Gastrocnemius medialis (tissue), 4 donors: ENCODE measurements at regions not wholly inside any gene's neighbourhood (a gene's known extent, or its start where the extent isn't known, plus 50 kb on each side); places are given as distances from the start of the nearest gene placed in this dataset.

Source experiments
- ATAC-seq, 2 donors: fragments of 150-250 bp; one replicate each; pipeline ENCODE4 v1.9.1; 2016
- DNase-seq, 2 donors: peaks; one replicate each; pipeline ENCODE4 v3.0.0-alpha.2; 2019
- H3K27ac ChIP-seq, 4 donors: fragments of 200-600 bp; sonication (generic); 1 replicate in 1 of 4; 2 replicates in 3 of 4; pipeline ENCODE4 v1.5.1; 2016 to 2018; ENCODE audit warnings: mild to moderate bottlenecking in 2 of 4, moderate library complexity in 1 of 4
- H3K27me3 ChIP-seq, 3 donors: fragments of 200-600 bp; sonication (generic) in 2 of 3; 1 replicate in 1 of 3; 2 replicates in 2 of 3; pipeline versions ENCODE4 v1.5.1 to v1.6.0; 2016 to 2019; ENCODE audit warnings: mild to moderate bottlenecking in 1 of 3, moderate library complexity in 1 of 3
- H3K36me3 ChIP-seq, 2 donors: fragments of 200-600 bp; sonication (generic) in 1 of 2; one replicate each; pipeline ENCODE4 v1.5.1; 2017 to 2018
- H3K4me1 ChIP-seq, 2 donors: fragments of 200-600 bp; sonication (generic) in 1 of 2; one replicate each; pipeline ENCODE4 v1.5.1; 2016 to 2017; ENCODE audit warnings: mild to moderate bottlenecking in 2 of 2
- H3K4me3 ChIP-seq, 4 donors: fragments of 200-600 bp; sonication (generic) in 3 of 4; 1 replicate in 1 of 4; 2 replicates in 3 of 4; pipeline ENCODE4 v1.5.1; 2016 to 2019; ENCODE audit warnings: mild to moderate bottlenecking in 2 of 4
- H3K9me3 ChIP-seq, 3 donors: fragments of 200-600 bp; sonication (generic) in 2 of 3; 1 replicate in 1 of 3; 2 replicates in 2 of 3; pipeline ENCODE4 v1.5.1; 2016 to 2019
- POLR2A ChIP-seq, 2 donors: fragments of 450-650 bp; IDR thresholded peaks; one replicate each; pipeline ENCODE4 v1.6.1; 2017; ENCODE audit warnings: antibody characterized with exemption in 2 of 2, mild to moderate bottlenecking in 2 of 2, moderate library complexity in 2 of 2
- in situ Hi-C, 4 donors: fragments of 200-750 bp; cut with MboI; loops; one replicate each; pipeline versions ENCODE4 v1.15.0 to v1.8.0; 2017; ENCODE audit warnings: low sequenced_read_pairs in 4 of 4
- intact Hi-C: fragments of 100-400 bp; cut with DNase I; formaldehyde crosslinking; loops from one replicate; pipeline ENCODE4 v1.15.1; 2023; ENCODE audit warnings: low total_unique reads
- TF ChIP-seq, protein P1 (sequence below), 5 experiments: fragments of 450-650 bp in 3 of 5; fragments of 200-600 bp in 2 of 5; sonication (generic) in 2 of 5; IDR thresholded peaks in 4 of 5; conservative IDR thresholded peaks in 1 of 5; 1 replicate in 4 of 5; 2 replicates in 1 of 5; pipeline ENCODE4 v1.5.1; 2016 to 2019; ENCODE audit warnings: antibody characterized with exemption in 5 of 5, mild to moderate bottlenecking in 3 of 5, moderate library complexity in 3 of 5

DNA sequence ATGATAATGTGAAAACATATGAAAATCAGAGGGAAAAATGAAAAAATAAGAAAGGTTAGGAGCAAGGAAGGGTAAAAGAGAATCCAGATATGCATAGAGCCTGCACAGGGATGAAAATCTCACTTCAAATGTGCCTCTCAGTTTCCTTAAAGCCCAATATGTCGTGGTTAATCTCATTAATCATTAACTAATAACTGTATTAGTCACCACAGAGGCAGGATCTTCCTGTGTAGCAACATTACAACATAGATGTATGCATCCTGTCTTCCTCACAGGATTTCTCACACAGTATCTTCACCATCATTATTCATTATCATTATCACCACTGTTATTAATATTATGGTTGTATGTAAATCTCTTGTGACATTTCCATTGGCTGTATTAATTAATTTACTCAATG lies 361.2 kb upstream of the SOX11 start:
- no peak for TF ChIP-seq POLR2A (IDR thresholded peaks at IDR 0.05)
- TF ChIP-seq, protein P1, sequence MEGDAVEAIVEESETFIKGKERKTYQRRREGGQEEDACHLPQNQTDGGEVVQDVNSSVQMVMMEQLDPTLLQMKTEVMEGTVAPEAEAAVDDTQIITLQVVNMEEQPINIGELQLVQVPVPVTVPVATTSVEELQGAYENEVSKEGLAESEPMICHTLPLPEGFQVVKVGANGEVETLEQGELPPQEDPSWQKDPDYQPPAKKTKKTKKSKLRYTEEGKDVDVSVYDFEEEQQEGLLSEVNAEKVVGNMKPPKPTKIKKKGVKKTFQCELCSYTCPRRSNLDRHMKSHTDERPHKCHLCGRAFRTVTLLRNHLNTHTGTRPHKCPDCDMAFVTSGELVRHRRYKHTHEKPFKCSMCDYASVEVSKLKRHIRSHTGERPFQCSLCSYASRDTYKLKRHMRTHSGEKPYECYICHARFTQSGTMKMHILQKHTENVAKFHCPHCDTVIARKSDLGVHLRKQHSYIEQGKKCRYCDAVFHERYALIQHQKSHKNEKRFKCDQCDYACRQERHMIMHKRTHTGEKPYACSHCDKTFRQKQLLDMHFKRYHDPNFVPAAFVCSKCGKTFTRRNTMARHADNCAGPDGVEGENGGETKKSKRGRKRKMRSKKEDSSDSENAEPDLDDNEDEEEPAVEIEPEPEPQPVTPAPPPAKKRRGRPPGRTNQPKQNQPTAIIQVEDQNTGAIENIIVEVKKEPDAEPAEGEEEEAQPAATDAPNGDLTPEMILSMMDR (IDR thresholded peaks at IDR 0.05 in 4 of 5, conservative IDR thresholded peaks at IDR 0.05 in 1 of 5): no peak
- in situ Hi-C loops: no loop called here
- H3K36me3 ChIP-seq: no peaks in the 10 kb centered on the region
- DNase-seq: no peak
- no peaks in the 10 kb centered on the region for H3K9me3 ChIP-seq
- no peak overlapping the region for H3K4me3 ChIP-seq
- ATAC-seq: no peak
- no peak overlapping the region for H3K27ac ChIP-seq
- intact Hi-C loops: no loop called here
- no peaks in the 10 kb centered on the region for H3K4me1 ChIP-seq
- no peaks in the 10 kb centered on the region for H3K27me3 ChIP-seq

DNA sequence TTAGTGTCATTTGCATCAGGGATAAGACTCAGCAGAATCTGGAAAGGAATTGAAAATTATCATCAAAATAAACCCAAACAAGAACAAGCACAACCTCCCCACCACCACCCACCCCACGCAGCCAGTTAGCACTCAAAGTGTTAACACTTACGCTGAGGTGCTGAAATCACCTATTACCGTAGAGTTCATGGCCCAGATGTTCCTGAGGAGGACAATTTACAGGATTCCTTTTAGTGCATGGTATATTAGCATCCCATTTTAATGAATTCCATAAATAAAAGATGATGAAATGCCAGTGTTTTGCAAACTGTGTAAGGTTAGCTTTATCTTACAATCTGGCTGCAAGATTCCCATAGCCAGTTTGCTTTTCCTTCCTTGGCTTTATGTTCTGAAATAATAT lies 359.3 kb upstream of the SOX11 start:
- Histone ChIP-seq H3K27me3 (no peaks in the 10 kb centered on the region), H3K4me3 (no peak overlapping the region), H3K36me3 (no peaks in the 10 kb centered on the region), H3K9me3 (no peaks in the 10 kb centered on the region), H3K4me1 (no peaks in the 10 kb centered on the region), H3K27ac (no peak overlapping the region)
- intact Hi-C loops: no loop called here
- TF ChIP-seq, protein P1 (IDR thresholded peaks at IDR 0.05 in 4 of 5, conservative IDR thresholded peaks at IDR 0.05 in 1 of 5): no peak
- no peak for TF ChIP-seq POLR2A (IDR thresholded peaks at IDR 0.05)
- in situ Hi-C loops: no loop called here
- DNase-seq (no peak), ATAC-seq (no peak)

DNA sequence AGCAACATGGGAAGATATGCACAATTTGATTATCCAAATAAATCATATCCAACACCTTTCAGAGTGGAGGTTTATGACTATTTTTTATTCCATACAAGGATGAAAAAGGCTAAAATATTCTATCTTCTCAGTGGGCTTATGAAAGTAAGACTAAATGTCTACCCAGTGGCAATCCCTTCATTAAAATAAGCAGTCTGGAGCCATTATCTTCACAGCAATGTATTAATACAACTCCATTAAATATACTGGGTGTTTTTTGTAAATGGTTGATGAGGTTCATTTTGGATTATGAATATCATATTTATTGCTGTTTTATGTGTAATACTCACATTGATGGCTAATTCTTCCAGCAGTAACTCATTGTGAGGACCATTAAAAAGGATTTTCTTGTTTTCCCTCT lies 352.7 kb upstream of the SOX11 start:
- Histone ChIP-seq H3K27me3 (no peaks in the 10 kb centered on the region), H3K4me1 (no peaks in the 10 kb centered on the region), H3K4me3 (no peak overlapping the region), H3K36me3 (no peaks in the 10 kb centered on the region), H3K9me3 (no peaks in the 10 kb centered on the region), H3K27ac (no peak overlapping the region)
- in situ Hi-C loops (no loop called here), intact Hi-C loops (no loop called here)
- ATAC-seq (no peak), DNase-seq (no peak)
- TF ChIP-seq, protein P1 (IDR thresholded peaks at IDR 0.05 in 4 of 5, conservative IDR thresholded peaks at IDR 0.05 in 1 of 5): no peak
- no peak for TF ChIP-seq POLR2A (IDR thresholded peaks at IDR 0.05)

DNA sequence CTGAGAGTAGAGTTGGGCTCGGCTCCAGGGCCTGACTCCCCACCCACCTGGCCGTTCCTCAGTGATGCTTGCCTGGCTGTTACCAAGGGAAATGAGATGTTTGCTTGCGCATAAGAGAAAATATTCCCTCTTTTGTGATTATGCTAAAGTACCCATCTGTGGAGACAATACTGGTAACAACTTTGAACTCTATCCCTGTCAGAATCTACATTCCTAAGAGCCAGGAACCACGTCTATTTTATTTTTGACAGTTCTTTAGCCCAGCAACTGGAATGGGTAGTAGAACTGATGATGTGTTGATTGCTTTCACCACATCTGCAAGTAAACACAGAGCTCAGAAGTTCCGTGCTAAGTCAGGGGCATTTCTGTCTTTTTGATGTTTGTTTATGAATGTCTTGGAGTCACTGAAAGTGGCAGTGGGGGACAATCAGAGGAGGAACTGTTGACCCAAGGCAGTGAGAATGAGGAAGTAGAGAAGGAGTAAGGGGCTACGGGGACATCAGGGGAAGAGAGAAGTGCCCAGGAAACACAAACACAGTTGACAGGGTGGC lies 348.3 kb upstream of the SOX11 start:
- no peaks in the 10 kb centered on the region for H3K4me1 ChIP-seq
- DNase-seq (no peak), ATAC-seq (no peak)
- no peaks in the 10 kb centered on the region for H3K9me3 ChIP-seq
- no peak overlapping the region for H3K4me3 ChIP-seq
- no peak overlapping the region for H3K27ac ChIP-seq
- H3K36me3 ChIP-seq: no peaks in the 10 kb centered on the region
- in situ Hi-C loops (no loop called here), intact Hi-C loops (no loop called here)
- TF ChIP-seq POLR2A (IDR thresholded peaks at IDR 0.05): no peak
- TF ChIP-seq, protein P1 (IDR thresholded peaks at IDR 0.05 in 4 of 5, conservative IDR thresholded peaks at IDR 0.05 in 1 of 5): no peak
- H3K27me3 ChIP-seq: no peaks in the 10 kb centered on the region

DNA sequence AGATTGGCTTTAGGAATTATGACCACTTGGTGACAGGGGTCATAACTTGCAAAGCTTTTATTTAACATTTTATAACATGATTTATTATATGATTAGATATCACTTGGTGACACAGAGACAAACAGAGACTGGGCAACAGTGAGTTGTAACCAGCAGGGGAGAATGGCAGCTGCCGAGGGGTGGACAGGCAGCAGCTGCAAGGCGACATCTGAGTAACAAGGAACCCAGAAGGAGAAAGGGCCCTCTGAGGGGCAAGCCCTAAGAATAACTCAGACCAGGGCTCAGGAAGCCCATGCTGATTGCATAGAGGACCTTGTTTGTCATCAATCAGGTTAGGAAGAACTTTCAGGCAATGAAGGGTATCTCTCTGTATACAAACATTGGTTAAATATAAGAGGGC lies 339.9 kb upstream of the SOX11 start:
- H3K9me3 ChIP-seq: no peaks in the 10 kb centered on the region
- DNase-seq: no peak
- H3K27ac ChIP-seq: no peak overlapping the region
- H3K36me3 ChIP-seq: no peaks in the 10 kb centered on the region
- intact Hi-C loops: no loop called here
- in situ Hi-C loops: loop anchor here in 1 of 4 donors (25.0 kb wide), 1 partner anchor 365 kb away; no protein-coding TSS in a partner anchor
- no peaks in the 10 kb centered on the region for H3K27me3 ChIP-seq
- no peak for TF ChIP-seq POLR2A (IDR thresholded peaks at IDR 0.05)
- TF ChIP-seq, protein P1 (IDR thresholded peaks at IDR 0.05 in 4 of 5, conservative IDR thresholded peaks at IDR 0.05 in 1 of 5): no peak
- H3K4me1 ChIP-seq: no peaks in the 10 kb centered on the region
- ATAC-seq: no peak
- H3K4me3 ChIP-seq: no peak overlapping the region
